HG02973 (cell line): ENCODE measurements at regions not wholly inside any gene's neighbourhood (a gene's known extent, or its start where the extent isn't known, plus 50 kb on each side); places are given as distances from the start of the nearest gene placed in this dataset.

ENCODE experiments used
- ATAC-seq: cut with Tn5 transposase; IDR thresholded peaks from one replicate; pipeline ENCODE4 v1.9.1; 2021; ENCODE audit warnings: moderate library complexity; ENCODE audit not compliant: unreplicated experiment

GRCh38 chr16:86797700-86798099 lies 219.4 kb downstream of the FOXL1 start:
- ATAC-seq, result no peak

- ATAC-seq, result no peak
Measured at GRCh38 chr16:86798247-86799041, 220.1 kb downstream of the FOXL1 start.

DNA sequence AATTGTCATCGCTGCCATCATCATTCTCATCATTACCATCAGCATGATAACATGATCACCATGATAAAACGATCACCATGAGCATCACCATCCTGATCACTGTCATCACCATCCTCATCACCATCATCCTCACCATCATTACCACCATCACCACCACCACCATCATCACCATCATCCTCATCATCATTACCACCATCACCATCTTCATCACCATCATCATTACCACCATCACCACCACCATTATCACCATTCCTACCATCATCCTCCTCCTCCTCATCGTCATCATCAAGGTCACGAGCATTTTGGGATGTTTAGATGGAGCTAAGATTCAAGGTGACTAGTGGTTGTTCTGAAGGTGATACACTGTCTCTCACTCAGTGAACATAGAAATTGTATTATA lies 221.0 kb downstream of the FOXL1 start:
- ATAC-seq, result no peak

- ATAC-seq, result no peak
Measured at GRCh38 chr16:86800894-86801293, 222.5 kb downstream of the FOXL1 start.

DNA sequence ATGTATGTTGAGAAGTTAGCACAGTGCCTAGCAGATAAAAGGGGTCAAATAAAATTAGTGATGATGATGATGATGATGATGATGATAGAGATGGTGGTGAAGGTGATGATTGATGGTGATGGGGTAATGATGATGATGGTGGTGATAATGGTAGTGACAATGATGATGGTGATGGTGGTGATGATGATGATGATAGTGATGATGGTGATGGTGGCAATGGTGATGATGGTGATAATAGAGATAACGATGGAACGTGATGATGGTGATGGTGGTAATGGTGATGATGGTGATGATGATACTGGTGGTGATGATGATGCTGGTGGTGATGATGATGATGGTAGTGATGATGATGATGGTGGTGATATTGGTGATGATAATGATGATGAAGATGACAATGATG lies 223.7 kb downstream of the FOXL1 start:
- no peak for ATAC-seq

DNA sequence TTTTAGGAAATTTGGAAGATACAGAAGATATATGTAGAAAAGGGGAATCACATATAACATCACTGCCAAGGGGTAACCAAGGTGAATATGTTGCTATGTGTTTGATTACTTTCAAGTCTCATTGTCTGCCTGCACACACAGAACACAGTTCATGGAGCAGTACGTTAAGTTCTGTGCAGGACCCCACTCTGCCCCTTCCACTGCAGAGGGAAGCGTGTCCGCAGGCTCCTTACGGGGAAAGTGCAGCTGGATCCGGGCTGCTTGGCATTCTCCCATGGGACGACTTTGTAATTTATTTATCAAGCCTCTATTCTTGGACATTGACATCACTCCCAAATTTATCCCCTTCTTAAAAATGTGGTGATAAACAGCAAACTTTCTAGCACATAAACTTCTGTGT lies 226.8 kb downstream of the FOXL1 start:
- ATAC-seq, result no peak

GRCh38 chr16:86806181-86806837 lies 228.0 kb downstream of the FOXL1 start:
- ATAC-seq, result no peak

DNA sequence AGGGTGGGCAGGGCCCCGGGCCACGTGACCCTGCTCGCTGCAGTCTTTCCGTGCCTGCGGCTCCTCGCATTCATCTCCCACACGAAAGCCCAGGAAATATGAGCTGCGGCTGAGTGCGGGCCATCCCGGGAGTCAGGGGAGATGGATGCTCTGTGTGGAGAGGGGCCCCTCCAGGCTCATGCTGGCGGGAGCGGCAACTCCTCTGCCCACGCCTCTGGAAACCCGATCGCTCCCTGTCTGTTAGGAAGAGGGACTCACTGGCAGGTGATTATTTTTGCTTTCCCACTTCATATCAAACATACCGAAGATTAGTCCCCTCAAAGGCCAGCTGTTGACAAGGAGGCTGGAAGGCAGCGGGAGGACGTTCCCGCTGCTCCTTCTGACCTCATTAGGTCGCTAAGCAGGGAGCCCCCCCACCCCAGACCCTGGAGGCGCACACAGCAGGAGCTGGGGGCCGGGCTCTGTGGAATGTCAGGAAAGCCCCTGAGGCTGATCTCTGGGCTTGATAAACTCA lies 228.5 kb downstream of the FOXL1 start:
- no peak for ATAC-seq

DNA sequence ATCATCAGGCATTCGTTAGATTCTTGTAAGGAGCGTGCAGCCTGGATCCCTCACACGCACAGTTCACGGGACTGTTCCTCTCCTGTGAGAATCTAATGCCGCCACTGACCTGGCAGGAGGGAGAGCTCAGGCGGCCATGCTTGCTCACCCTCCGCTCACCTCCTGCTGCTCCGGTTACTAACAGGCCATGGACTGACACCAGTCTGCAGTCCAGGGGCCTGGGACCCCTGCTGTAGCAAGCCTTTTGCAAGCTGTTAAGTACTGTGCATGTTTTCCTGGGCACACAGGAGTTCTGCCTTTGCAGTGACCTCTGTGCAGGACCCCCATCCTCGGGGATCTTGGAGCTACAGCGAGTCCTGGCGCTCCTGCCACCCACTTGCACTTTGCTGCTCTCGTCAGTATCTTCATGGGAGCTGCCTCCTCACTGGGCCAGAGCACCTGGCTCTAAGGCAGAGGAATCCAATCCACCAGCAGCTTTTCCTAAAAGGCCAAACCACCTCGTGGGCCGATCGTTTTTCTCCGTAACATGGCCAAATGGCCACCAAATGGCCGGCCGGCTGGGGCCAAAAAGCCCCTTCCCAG lies 230.6 kb downstream of the FOXL1 start:
- ATAC-seq, result no peak

DNA sequence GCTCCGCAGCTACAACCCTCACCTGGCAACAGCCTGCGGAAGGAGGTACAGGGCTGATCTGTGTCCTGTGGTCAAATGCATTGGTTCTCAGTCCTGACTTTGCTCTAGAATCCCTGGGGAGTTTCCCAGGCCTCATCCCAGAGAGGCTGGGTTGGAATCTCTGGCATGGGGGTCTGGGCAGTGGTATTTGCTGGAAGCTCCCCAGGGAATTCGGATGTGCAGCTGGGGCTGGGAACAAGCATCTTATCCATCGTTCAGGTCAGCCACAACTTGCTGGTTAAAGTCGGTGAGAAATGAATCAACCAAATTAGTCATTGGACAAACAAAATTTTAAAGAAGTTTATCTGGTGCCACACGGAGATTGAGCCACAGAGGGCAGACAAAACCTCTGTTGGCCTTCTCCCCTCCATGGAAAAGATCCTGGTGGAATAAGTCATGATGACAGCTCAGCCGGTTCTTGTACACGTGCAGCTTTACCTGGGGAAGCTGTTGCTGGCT lies 231.2 kb downstream of the FOXL1 start:
- ATAC-seq, result no peak

GRCh38 chr16:86810062-86810461 lies 231.7 kb downstream of the FOXL1 start:
- no peak for ATAC-seq

GRCh38 chr16:86812363-86812970 lies 234.1 kb downstream of the FOXL1 start:
- no peak for ATAC-seq

GRCh38 chr16:86814256-86814655 lies 235.9 kb downstream of the FOXL1 start:
- ATAC-seq, result no peak

GRCh38 chr16:86816930-86817625 lies 238.7 kb downstream of the FOXL1 start:
- ATAC-seq, result no peak

- no peak for ATAC-seq
Measured at GRCh38 chr16:86818671-86819532, 240.6 kb downstream of the FOXL1 start.

- no peak for ATAC-seq
Measured at GRCh38 chr16:86819533-86819892, 241.2 kb downstream of the FOXL1 start.

DNA sequence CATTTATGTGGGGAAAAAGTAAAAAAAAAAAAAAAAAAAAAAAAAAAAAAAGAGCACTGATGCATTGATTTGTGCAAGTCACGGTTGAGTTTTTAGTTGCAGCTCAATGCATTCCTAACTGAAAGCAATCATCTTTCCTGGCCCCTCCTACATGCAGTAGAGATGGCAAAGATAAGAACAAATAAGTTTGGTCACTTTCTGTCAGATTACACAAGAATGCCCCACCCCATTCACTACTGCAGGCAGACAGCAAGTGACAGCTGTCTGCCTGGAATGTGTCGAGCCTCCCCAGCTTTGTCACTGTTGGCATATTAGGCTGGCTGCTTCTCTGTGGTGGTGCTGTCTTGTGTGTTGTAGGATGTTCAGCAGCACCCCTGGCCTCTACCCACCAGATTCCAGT lies 243.5 kb downstream of the FOXL1 start:
- ATAC-seq, result no peak

DNA sequence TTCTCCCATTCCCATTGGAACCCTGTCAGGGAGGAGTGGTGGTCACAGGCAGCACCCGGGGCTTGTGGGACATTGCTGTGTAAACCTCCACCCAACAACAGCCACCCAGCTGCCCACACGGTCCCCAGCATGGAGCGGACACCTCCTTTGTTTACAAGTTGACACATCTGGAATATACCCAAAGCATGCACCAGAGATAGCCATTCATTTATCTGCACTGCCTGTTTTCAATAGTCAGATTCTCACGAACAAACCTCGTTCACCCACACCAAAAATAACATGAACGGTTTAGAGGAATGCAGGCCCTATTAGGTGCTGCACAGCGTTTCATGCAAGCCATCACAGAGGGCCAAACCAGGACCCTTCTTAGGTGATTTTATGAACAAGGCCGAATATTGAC lies 244.8 kb downstream of the FOXL1 start:
- no peak for ATAC-seq

DNA sequence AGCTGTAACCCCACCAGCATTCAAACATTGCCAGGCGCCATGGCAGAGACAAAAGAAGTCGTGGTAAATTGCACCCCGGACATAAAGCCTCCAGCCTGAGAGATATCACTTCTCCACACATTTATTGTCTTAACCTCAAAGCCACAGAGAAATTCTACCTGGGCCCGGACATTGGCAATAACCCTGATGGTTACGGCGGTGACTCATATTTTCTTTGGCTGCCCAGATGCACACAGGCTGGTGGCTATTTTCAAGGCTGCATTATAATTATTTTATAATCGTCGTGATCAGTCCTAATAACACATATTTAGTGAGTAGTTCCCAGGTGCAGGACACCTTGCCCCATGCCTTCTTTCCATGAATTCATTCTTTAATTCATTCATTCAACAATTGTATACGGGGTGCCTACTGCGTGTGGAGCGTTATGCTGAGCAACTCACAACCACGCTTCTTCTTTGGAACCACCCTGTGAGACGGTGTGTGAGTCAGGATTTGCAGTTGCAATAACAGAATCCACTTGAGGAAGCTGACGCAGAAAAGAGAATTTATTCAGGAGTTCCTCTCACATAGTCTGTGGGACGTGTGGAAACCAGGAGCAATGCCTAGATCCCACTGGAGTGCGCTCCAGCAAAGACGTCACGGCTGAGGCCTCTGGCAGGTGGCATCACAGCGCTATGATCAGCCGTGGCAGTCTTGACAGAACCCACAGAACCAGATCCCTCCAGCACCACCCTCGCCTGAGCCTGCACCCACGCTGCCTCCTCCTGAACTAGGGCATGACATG lies 245.7 kb downstream of the FOXL1 start:
- no peak for ATAC-seq
